ENCODE measurements at regions not wholly inside any gene's neighbourhood (a gene's known extent, or its start where the extent isn't known, plus 50 kb on each side); places are given as distances from the start of the nearest gene placed in this dataset.

- peak overlapping the region; percentile 62 for H3K4me3 ChIP-seq (ENCODE audit: low read depth, low read length)
- peaks cover 19% of the 10 kb centered on the region for H3K4me1 ChIP-seq (ENCODE audit: control insufficient read depth, insufficient read depth, low read length)
- H3K9ac ChIP-seq (ENCODE audit: low read depth, low read length): no peak overlapping the region
- H3K36me3 ChIP-seq (ENCODE audit: control insufficient read depth, insufficient read depth, low read length): no peaks in the 10 kb centered on the region
- no peaks in the 10 kb centered on the region for H3K9me3 ChIP-seq (ENCODE audit: control insufficient read depth, insufficient read depth, low read length)
- H3K27me3 ChIP-seq (ENCODE audit: control insufficient read depth, insufficient read depth, low read length): peaks cover 34% of the 10 kb centered on the region
Observed at GRCh38 chr14:50001999-50002925, 109.4 kb downstream of the ARF6 start.

- H3K4me1 ChIP-seq (ENCODE audit: control insufficient read depth, insufficient read depth, low read length): peaks cover 19% of the 10 kb centered on the region
Observed at GRCh38 chr14:50002926-50003212, 110.0 kb downstream of the ARF6 start.

GRCh38 chr14:50003213-50004021 is 110.5 kb downstream of the ARF6 start:
- Histone ChIP-seq H3K9me3 (ENCODE audit: control insufficient read depth, insufficient read depth, low read length) (no peaks in the 10 kb centered on the region), H3K36me3 (ENCODE audit: control insufficient read depth, insufficient read depth, low read length) (no peaks in the 10 kb centered on the region), H3K4me3 (ENCODE audit: low read depth, low read length) (peak overlapping the region; percentile 62), H3K27me3 (ENCODE audit: control insufficient read depth, insufficient read depth, low read length) (peaks cover 34% of the 10 kb centered on the region), H3K4me1 (ENCODE audit: control insufficient read depth, insufficient read depth, low read length) (peaks cover 19% of the 10 kb centered on the region), H3K9ac (ENCODE audit: low read depth, low read length) (peak overlapping the region; percentile 37)

More at GRCh38 chr14:50002926-50003212, 110.0 kb downstream of the ARF6 start:
- H3K36me3 ChIP-seq (ENCODE audit: control insufficient read depth, insufficient read depth, low read length): no peaks in the 10 kb centered on the region
- H3K9me3 ChIP-seq (ENCODE audit: control insufficient read depth, insufficient read depth, low read length): no peaks in the 10 kb centered on the region
- peak overlapping the region; percentile 62 for H3K4me3 ChIP-seq (ENCODE audit: low read depth, low read length)
- no peak overlapping the region for H3K9ac ChIP-seq (ENCODE audit: low read depth, low read length)
- H3K27me3 ChIP-seq (ENCODE audit: control insufficient read depth, insufficient read depth, low read length): peaks cover 34% of the 10 kb centered on the region

DNA sequence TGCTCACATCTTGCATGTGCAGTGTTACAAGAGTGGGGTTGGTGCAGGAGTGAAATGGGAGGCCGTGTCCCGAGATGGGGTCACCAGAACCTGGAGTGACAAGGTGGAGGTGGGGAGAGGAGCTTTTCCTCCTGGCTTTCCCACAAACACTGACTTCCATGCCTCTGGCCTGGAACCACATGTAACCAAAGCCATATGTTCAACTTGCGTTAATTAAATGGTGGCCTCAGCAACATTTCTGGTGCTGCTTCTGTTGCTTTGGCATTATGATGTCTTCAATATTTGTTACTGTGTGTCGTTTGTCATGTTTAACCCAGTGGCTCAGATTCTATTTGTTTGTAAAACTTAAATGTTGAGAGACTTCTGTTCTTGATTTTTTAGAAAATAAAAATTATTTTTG is 110.2 kb downstream of the VCPKMT start:
- Histone ChIP-seq H3K36me3 (ENCODE audit: control insufficient read depth, insufficient read depth, low read length) (no peaks in the 10 kb centered on the region), H3K9me3 (ENCODE audit: control insufficient read depth, insufficient read depth, low read length) (no peaks in the 10 kb centered on the region), H3K27me3 (ENCODE audit: control insufficient read depth, insufficient read depth, low read length) (peaks cover 32% of the 10 kb centered on the region), H3K9ac (ENCODE audit: low read depth, low read length) (no peak overlapping the region), H3K4me1 (ENCODE audit: control insufficient read depth, insufficient read depth, low read length) (peaks cover 4% of the 10 kb centered on the region), H3K4me3 (ENCODE audit: low read depth, low read length) (no peak overlapping the region)

GRCh38 chr14:50007123-50007903 is 109.1 kb downstream of the VCPKMT start:
- H3K9ac ChIP-seq (ENCODE audit: low read depth, low read length): no peak overlapping the region
- no peaks in the 10 kb centered on the region for H3K36me3 ChIP-seq (ENCODE audit: control insufficient read depth, insufficient read depth, low read length)
- H3K27me3 ChIP-seq (ENCODE audit: control insufficient read depth, insufficient read depth, low read length): peaks cover 22% of the 10 kb centered on the region
- H3K9me3 ChIP-seq (ENCODE audit: control insufficient read depth, insufficient read depth, low read length): no peaks in the 10 kb centered on the region
- no peak overlapping the region for H3K4me3 ChIP-seq (ENCODE audit: low read depth, low read length)
- no peaks in the 10 kb centered on the region for H3K4me1 ChIP-seq (ENCODE audit: control insufficient read depth, insufficient read depth, low read length)

GRCh38 chr14:50008562-50008961 is 107.8 kb downstream of the VCPKMT start:
- Histone ChIP-seq H3K4me1 (ENCODE audit: control insufficient read depth, insufficient read depth, low read length) (no peaks in the 10 kb centered on the region), H3K9ac (ENCODE audit: low read depth, low read length) (no peak overlapping the region), H3K36me3 (ENCODE audit: control insufficient read depth, insufficient read depth, low read length) (no peaks in the 10 kb centered on the region), H3K9me3 (ENCODE audit: control insufficient read depth, insufficient read depth, low read length) (no peaks in the 10 kb centered on the region), H3K27me3 (ENCODE audit: control insufficient read depth, insufficient read depth, low read length) (peaks cover 14% of the 10 kb centered on the region), H3K4me3 (ENCODE audit: low read depth, low read length) (no peak overlapping the region)

DNA sequence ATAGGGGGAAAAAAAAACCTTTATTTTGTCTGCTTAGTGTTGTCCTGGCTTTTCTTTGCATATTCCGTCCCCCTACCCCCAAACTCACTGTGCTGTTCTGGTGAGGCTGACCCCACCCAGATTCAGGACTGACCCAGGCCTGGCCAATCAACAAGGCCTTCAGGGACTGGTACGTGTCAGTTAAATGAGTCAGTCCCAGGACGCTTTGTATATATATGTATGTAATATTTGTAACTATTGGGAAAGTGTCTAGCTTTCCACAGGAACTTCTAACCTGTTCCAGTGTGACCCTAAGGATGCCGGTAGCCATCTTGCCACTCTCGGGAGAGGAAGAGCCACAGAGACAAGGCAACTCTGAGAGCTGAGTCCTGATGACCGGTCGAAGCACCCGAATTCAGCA is 107.4 kb downstream of the VCPKMT start:
- Histone ChIP-seq H3K36me3 (ENCODE audit: control insufficient read depth, insufficient read depth, low read length) (no peaks in the 10 kb centered on the region), H3K4me1 (ENCODE audit: control insufficient read depth, insufficient read depth, low read length) (no peaks in the 10 kb centered on the region), H3K9ac (ENCODE audit: low read depth, low read length) (no peak overlapping the region), H3K4me3 (ENCODE audit: low read depth, low read length) (no peak overlapping the region), H3K9me3 (ENCODE audit: control insufficient read depth, insufficient read depth, low read length) (no peaks in the 10 kb centered on the region), H3K27me3 (ENCODE audit: control insufficient read depth, insufficient read depth, low read length) (peaks cover 10% of the 10 kb centered on the region)

DNA sequence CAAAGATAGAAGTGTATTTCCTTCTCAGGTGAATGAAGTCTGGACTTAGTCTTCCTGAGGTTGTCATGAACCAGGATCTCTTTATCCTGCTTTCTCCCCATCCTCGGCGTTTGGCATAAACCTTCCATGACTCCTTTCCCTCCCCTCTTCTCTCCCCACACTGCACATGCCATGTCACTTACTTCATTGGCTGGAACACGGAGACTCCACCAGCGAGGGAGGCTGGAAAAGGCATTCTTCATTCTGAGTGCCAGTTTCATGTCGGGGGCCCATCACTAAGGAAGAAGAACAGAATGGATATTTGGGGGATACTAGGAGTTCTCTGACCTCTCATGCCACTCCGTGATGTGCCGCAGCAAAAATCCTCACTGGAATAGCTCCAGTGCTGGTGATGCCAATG is 105.6 kb downstream of the VCPKMT start:
- Histone ChIP-seq H3K4me1 (ENCODE audit: control insufficient read depth, insufficient read depth, low read length) (no peaks in the 10 kb centered on the region), H3K9me3 (ENCODE audit: control insufficient read depth, insufficient read depth, low read length) (no peaks in the 10 kb centered on the region), H3K9ac (ENCODE audit: low read depth, low read length) (no peak overlapping the region), H3K4me3 (ENCODE audit: low read depth, low read length) (no peak overlapping the region), H3K36me3 (ENCODE audit: control insufficient read depth, insufficient read depth, low read length) (no peaks in the 10 kb centered on the region), H3K27me3 (ENCODE audit: control insufficient read depth, insufficient read depth, low read length) (no peaks in the 10 kb centered on the region)

- Histone ChIP-seq H3K4me1 (ENCODE audit: control insufficient read depth, insufficient read depth, low read length) (no peaks in the 10 kb centered on the region), H3K9me3 (ENCODE audit: control insufficient read depth, insufficient read depth, low read length) (no peaks in the 10 kb centered on the region), H3K27me3 (ENCODE audit: control insufficient read depth, insufficient read depth, low read length) (no peaks in the 10 kb centered on the region), H3K9ac (ENCODE audit: low read depth, low read length) (no peak overlapping the region), H3K4me3 (ENCODE audit: low read depth, low read length) (no peak overlapping the region), H3K36me3 (ENCODE audit: control insufficient read depth, insufficient read depth, low read length) (no peaks in the 10 kb centered on the region)
Observed at GRCh38 chr14:50011242-50011641, 105.1 kb downstream of the VCPKMT start.

- H3K9ac ChIP-seq (ENCODE audit: low read depth, low read length): no peak overlapping the region
- H3K4me1 ChIP-seq (ENCODE audit: control insufficient read depth, insufficient read depth, low read length): no peaks in the 10 kb centered on the region
- H3K27me3 ChIP-seq (ENCODE audit: control insufficient read depth, insufficient read depth, low read length): no peaks in the 10 kb centered on the region
- H3K4me3 ChIP-seq (ENCODE audit: low read depth, low read length): no peak overlapping the region
- H3K36me3 ChIP-seq (ENCODE audit: control insufficient read depth, insufficient read depth, low read length): no peaks in the 10 kb centered on the region
- no peaks in the 10 kb centered on the region for H3K9me3 ChIP-seq (ENCODE audit: control insufficient read depth, insufficient read depth, low read length)
Observed at GRCh38 chr14:50012644-50013043, 103.7 kb downstream of the VCPKMT start.

DNA sequence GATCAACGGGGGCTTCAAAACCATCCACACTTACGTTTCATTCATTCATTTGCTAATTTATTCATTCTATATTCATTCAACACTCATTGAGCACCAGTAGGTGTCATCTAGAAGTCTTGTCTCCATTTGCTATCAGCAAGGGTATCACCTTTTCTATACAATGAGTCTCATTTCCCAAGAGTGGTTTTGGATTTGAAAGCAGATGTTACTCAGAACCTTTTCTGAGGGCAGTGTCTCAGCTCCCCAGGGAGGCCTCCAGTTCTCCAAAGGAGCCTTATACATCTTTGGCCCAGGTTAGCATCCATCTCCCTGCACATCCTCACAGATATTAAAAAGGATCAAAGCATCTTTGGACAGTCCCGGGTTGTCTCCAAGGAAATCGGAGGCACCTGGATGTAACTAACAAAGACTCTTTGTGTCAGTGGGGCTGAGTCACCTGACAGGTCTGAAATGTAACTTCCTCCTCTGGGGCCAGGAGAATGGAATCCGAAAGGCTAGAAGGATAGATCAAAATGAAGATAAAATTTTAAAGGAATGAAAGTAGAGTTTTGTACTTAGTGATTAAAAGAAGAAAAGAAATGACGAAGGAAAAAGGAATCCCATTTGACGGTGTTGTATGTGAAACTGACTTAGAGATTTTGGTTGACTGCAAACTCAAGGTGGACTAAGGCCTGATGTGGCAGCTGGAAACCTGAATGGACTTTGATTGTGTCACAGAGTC is 103.0 kb downstream of the VCPKMT start:
- no peaks in the 10 kb centered on the region for H3K27me3 ChIP-seq (ENCODE audit: control insufficient read depth, insufficient read depth, low read length)
- H3K4me3 ChIP-seq (ENCODE audit: low read depth, low read length): no peak overlapping the region
- H3K36me3 ChIP-seq (ENCODE audit: control insufficient read depth, insufficient read depth, low read length): no peaks in the 10 kb centered on the region
- no peaks in the 10 kb centered on the region for H3K4me1 ChIP-seq (ENCODE audit: control insufficient read depth, insufficient read depth, low read length)
- no peak overlapping the region for H3K9ac ChIP-seq (ENCODE audit: low read depth, low read length)
- H3K9me3 ChIP-seq (ENCODE audit: control insufficient read depth, insufficient read depth, low read length): no peaks in the 10 kb centered on the region

All from iPS-15b (cell line).